ENCODE measurements at regions not wholly inside any gene's neighbourhood (a gene's known extent, or its start where the extent isn't known, plus 50 kb on each side); places are given as distances from the start of the nearest gene placed in this dataset.

DNA sequence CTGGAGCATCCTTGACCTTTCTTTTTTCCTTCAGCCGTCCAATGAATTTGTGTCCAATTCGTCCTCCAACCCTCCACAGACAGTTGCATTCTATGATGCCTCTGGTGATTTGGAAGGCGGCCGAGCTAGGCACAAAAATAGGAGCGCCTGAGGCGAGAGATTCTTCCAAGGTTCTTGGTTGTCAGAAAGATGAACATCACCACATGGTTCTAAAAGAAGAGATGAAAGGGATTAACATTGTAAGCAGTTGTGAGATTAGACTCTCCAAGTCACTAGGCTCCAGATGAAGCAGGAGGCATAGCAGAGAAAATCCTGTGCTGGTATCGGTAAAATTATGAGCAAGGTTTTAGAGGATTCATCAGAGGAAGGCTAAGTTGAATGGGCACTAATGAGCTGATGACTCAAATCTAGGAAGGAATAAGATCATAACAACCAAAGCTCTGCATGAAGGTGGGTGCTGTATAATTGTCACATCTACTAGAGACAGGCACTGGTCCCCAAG lies 75.4 kb upstream of the MAP4K3 start:
- H3K4me3 ChIP-seq (ENCODE audit: low read depth, low read length): no peak overlapping the region
- TF ChIP-seq, protein P1, sequence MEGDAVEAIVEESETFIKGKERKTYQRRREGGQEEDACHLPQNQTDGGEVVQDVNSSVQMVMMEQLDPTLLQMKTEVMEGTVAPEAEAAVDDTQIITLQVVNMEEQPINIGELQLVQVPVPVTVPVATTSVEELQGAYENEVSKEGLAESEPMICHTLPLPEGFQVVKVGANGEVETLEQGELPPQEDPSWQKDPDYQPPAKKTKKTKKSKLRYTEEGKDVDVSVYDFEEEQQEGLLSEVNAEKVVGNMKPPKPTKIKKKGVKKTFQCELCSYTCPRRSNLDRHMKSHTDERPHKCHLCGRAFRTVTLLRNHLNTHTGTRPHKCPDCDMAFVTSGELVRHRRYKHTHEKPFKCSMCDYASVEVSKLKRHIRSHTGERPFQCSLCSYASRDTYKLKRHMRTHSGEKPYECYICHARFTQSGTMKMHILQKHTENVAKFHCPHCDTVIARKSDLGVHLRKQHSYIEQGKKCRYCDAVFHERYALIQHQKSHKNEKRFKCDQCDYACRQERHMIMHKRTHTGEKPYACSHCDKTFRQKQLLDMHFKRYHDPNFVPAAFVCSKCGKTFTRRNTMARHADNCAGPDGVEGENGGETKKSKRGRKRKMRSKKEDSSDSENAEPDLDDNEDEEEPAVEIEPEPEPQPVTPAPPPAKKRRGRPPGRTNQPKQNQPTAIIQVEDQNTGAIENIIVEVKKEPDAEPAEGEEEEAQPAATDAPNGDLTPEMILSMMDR (IDR thresholded peaks at IDR 0.05; ENCODE audit: insufficient read depth, low read length): no peak
- DNase-seq (ENCODE audit: low read depth): no peak

DNA sequence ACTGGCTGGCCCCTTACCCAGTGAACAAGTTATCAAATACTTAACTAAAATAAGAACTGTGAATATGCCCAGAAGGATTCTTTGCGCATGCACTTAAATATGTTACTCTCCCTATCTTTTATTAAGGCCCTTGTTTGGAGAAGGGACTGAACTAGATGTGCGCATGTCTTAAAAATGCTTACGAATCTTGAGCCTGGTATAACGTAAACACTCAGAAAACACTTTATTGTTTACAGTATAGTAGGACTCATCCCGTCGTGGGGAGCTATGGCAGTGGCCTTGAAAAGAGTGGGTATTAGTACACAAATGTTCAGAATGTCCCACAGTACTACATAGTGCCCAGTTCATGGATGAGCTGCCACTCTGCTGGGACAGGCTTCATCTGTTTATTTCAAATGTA lies 75.9 kb upstream of the MAP4K3 start:
- TF ChIP-seq, protein P1 (IDR thresholded peaks at IDR 0.05; ENCODE audit: insufficient read depth, low read length): no peak
- H3K4me3 ChIP-seq (ENCODE audit: low read depth, low read length): no peak overlapping the region
- DNase-seq (ENCODE audit: low read depth): no peak

DNA sequence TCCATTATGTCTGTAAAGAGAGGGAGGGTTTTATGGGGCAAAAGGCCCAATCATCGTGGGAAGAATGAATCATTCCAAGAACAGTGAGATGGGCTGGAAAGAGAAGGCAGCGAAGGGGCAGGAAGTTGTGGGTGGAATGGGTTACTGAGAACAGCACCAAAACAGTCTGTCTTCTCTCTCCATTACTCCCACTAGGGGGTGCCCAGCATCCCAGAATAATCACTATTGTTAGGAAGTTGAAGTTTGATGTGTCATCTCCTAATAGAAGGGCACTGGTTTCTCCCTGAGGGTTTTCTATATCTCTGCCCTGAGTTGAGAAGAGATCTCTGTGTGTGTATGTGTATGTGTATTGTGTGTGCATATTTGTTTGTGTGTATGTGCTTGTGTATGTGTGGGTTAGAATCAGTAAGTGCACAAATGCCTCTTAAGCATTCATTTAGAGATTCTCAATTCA lies 76.6 kb upstream of the MAP4K3 start:
- no peak overlapping the region for H3K4me3 ChIP-seq (ENCODE audit: low read depth, low read length)
- DNase-seq (ENCODE audit: low read depth): peak; percentile 93
- TF ChIP-seq, protein P1 (IDR thresholded peaks at IDR 0.05; ENCODE audit: insufficient read depth, low read length): peak; percentile 77

DNA sequence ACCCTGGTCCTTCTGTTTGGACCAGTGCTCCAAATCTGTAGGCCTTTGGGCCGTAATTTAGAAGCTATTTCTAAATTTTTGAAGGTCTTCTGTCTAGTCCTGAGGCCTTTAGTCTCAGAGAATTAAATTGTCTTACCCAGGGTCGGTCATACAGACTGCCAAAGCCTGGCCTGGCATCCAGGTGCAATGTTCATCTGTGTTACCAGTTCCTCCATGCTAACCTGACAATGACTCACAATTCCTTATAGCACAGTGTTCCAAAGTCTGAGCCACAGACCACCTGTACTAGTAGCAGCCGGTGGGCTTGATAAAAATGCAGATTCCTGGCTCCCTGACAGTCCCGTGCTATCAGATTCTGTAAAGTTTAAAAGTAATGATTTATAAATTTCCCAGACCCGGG lies 77.7 kb upstream of the MAP4K3 start:
- no peak for DNase-seq (ENCODE audit: low read depth)
- TF ChIP-seq, protein P1 (IDR thresholded peaks at IDR 0.05; ENCODE audit: insufficient read depth, low read length): no peak

DNA sequence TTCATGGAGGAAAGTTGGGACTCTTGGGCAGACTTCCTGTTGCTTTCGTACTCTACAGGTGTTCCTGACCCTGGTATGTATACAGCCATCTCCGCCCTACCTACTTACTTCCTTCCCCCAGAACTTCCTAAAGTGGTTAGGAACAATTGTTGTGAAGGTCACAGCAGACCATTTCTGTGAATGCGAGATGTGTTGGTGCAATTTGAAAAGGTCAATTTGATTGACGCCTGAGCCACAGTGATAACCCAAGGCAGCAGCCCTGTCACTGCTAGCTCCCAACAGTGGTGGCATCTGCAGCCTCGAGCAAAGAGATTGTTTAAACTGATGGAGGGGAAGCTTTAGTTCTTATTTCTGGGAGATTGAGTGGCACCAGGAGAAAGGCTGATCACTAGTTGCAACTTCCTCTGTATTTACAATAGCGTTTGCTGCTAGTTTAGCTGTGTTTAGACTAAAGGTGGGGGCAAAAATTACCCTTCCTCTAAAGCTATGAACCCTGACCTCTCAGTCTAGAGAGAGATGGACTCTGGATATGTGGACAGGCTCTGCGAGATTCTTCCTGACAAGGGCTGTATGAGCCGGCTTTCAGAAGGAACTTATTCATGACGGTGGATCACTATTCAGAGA lies 78.3 kb upstream of the MAP4K3 start:
- H3K4me3 ChIP-seq (ENCODE audit: low read depth, low read length): no peak overlapping the region
- no peak for DNase-seq (ENCODE audit: low read depth)
- TF ChIP-seq, protein P1 (IDR thresholded peaks at IDR 0.05; ENCODE audit: insufficient read depth, low read length): no peak

More for the DNA sequence above, 77.7 kb upstream of the MAP4K3 start:
- no peak overlapping the region for H3K4me3 ChIP-seq (ENCODE audit: low read depth, low read length)

DNA sequence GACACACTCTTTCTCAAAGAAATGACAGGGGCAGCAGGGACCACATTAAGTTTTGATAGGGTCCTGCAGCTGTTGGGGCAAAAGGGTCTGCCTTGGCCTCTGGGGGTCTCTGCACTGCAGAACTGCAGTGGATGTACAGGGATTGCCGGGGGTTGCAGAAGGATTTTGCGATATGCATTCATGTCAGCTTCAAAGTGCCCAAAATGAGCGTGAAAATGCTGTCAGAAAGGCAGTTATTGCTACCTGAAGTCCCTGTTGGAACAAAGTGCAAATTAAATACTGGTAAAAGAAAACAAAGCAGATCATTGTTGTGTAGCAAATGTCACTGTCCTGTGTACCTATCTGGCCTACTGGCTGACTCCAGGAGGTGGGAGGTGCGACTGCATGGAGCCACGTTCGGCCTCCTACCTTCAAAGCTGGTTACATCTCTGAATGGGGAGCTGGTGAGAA lies 78.8 kb upstream of the MAP4K3 start:
- no peak overlapping the region for H3K4me3 ChIP-seq (ENCODE audit: low read depth, low read length)
- DNase-seq (ENCODE audit: low read depth): no peak
- TF ChIP-seq, protein P1 (IDR thresholded peaks at IDR 0.05; ENCODE audit: insufficient read depth, low read length): no peak

All from fibroblast of the aortic adventitia (primary cell).